ENCODE measurements at regions not wholly inside any gene's neighbourhood (a gene's known extent, or its start where the extent isn't known, plus 50 kb on each side); places are given as distances from the start of the nearest gene placed in this dataset.

- TF ChIP-seq CTCF (IDR thresholded peaks at IDR 0.05) (no peak), POLR2A (IDR thresholded peaks at IDR 0.05) (no peak)
These were observed 124.7 kb downstream of the RPL22L1 start for GRCh38 chr3:170745211-170745718.

All from esophagus squamous epithelium (tissue), 4 donors.